IPS-18c (cell line): ENCODE measurements at regions not wholly inside any gene's neighbourhood (a gene's known extent, or its start where the extent isn't known, plus 50 kb on each side); places are given as distances from the start of the nearest gene placed in this dataset.
"Not testable (repeated sequence)": the region's sequence is repeated elsewhere in the genome, so short reads cannot be mapped to it uniquely, and the experiment has no call there.

Experiments
- H3K4me3 ChIP-seq: 2 replicates; pipeline ENCODE4 v1.7.0; 2013; ENCODE audit warnings: low read depth, mild to moderate bottlenecking, low read length, moderate library complexity; ENCODE audit not compliant: insufficient read depth
- H3K9me3 ChIP-seq: one replicate; pipeline ENCODE4 v1.6.1; 2013; ENCODE audit warnings: mild to moderate bottlenecking, low read length, moderate library complexity; ENCODE audit not compliant: control insufficient read depth, insufficient read depth

DNA sequence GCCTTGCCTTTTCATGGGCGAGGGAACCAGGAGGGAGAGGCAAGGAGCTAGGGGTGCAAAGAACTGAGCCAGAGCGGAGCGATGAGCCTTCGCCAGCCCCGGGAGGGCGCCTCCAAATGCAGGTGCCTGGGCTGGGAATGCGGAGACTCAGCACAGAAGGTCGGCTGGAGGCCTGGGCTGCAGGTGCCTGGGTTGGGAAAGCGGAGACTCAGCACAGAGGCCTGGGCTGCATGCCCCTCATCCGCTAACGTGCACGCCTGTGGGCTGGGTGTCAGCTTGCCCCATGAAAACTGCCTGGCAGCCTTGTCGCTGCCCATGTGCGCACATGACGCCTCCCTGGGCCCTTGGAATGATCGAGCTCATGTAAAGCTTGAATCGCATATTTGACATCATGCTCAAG lies 51.8 kb downstream of the POM121L12 start:
- H3K4me3 ChIP-seq = no peak overlapping the region
- no peaks in the 10 kb centered on the region for H3K9me3 ChIP-seq

DNA sequence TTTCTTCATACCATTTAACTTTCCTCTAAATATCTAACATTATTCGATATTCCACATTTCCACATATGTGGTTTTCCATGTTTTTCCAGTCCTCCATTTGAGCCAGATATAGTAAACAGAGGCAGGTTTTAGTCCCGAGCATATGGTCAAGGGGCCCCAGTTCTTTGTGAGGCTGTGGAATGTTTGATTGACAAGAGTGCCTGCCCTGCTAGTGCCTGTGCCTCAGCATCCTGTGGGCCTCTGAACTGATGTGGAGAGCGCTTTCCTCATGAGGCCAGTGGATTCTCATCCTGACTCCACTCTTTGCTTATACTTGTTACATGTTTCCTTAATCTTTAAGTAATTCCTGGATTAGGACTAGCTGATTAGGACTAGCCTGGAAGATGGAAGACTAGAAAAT lies 58.8 kb downstream of the POM121L12 start:
- H3K9me3 ChIP-seq = no peaks in the 10 kb centered on the region
- H3K4me3 ChIP-seq = no peak overlapping the region

DNA sequence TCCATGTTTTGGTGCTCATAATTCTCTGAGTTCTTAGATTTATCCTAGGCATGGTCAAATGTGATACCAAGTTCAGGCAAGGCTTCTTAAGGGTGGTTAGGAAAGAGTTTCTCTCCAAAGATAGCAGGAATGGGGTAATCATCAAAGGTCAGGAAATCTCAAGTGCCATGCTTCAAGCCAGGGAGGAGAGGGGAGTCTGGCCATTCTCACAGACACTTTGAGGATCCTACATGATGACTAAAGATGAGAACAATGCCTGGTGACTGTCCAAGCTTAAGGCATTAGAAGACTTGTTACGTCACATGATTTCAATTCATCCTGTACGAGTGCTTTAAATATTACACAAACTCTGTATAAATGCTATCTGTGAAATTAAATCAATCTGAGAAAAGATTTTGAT lies 59.4 kb downstream of the POM121L12 start:
- H3K9me3 ChIP-seq = no peaks in the 10 kb centered on the region

DNA sequence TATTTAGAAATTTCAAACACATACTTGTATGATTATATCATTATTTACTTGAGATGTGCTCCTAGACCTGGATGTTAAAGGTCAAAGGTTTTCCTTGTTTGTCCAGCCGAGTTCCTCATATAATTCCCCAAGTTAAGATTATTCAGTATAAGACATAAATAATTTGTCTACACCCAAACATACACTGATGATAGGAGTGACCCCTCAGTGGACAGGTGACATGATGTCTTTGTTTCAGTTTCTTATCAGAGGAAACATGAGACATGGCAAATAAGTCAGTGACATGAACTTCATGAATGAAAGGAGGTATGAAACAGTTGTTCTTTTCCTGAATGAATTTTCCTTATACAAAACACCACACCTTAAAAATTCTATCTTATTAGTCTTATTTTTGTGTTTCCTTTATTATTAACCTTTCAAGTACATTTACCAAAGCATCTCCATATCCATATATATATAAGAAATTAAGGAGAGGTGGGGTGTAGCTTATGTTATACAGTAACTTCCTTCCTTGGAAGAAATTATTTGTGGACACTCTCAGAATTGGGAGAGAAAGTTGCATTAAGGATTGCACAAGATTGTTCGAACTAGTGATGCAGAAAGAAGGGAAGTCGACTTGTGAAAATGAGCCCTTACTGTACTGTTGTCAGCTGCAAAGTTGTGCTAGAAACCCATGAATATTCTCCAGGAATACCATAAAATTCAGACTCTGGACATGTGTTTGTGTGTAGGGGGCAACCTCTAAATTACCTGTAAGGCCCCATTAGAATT lies 60.5 kb downstream of the POM121L12 start:
- H3K4me3 ChIP-seq = no peak overlapping the region
- H3K9me3 ChIP-seq = no peaks in the 10 kb centered on the region

More for the DNA sequence above, 59.4 kb downstream of the POM121L12 start:
- no peak overlapping the region for H3K4me3 ChIP-seq

GRCh38 chr7:53100091-53100490 lies 64.7 kb downstream of the POM121L12 start:
- Histone ChIP-seq H3K9me3 (no peaks in the 10 kb centered on the region), H3K4me3 (no peak overlapping the region)

DNA sequence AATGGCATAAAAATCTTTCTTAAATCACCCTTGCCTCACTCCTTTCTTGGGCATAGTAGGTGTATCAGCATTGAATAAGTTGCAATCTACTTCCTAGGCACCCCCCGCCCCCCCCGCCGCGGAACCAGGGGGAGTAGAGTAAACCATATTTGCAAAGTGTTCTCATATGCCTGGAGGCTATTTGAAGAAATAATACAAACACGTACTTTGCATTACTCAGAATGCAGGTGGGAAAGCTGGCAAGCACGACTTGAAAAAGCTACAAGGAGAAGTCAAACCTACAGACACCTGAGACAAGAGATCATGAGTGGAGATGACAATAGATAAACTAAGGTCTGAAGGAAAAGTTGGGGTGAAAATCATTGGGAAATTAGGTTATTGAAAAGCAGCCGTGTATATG lies 65.6 kb downstream of the POM121L12 start:
- no peak overlapping the region for H3K4me3 ChIP-seq
- H3K9me3 ChIP-seq = no peaks in the 10 kb centered on the region

GRCh38 chr7:53110425-53110824 lies 75.0 kb downstream of the POM121L12 start:
- H3K4me3 ChIP-seq = no peak overlapping the region
- no peaks in the 10 kb centered on the region for H3K9me3 ChIP-seq

DNA sequence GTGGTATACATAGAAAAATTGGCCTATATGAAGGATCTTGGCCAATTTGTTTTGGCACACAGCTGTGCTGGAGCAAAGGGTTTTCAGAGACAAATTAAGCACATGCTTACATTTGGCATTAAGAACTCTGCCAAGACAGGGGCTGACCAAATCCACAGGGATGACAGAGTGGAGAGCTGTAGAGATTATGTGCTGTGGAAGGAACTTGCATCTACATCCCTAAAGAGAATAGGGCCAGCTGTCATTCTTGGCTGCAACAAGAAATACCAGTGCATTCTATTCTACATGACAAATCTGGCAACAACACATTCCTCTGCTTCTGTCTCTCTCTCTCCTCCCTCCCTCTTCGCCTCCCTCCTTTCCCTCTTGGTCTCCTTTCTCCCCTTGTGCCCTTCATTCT lies 75.6 kb downstream of the POM121L12 start:
- Histone ChIP-seq H3K4me3 (no peak overlapping the region), H3K9me3 (no peaks in the 10 kb centered on the region)

DNA sequence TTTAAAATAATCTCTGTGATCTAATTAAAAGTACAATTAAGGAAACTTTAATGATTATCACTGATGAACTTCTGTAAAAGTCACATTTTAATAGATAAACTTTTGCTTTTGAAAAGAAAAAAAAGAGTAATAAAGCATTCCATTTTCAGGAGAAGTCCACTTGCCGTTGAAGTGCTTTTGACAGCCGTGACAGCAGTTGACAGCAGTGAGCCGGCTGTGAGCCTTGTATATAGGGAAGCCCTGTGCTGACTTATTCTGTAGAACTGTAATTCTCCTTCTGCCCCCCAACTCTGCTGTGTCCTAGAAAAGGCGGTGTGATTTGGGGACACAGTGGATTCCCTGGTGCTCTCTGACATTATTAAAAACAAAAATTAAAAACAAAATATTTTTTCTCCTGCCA lies 78.0 kb downstream of the POM121L12 start:
- H3K9me3 ChIP-seq = no peaks in the 10 kb centered on the region
- H3K4me3 ChIP-seq = no peak overlapping the region

GRCh38 chr7:53119514-53119941 lies 84.1 kb downstream of the POM121L12 start:
- no peaks in the 10 kb centered on the region for H3K9me3 ChIP-seq
- H3K4me3 ChIP-seq = no peak overlapping the region

DNA sequence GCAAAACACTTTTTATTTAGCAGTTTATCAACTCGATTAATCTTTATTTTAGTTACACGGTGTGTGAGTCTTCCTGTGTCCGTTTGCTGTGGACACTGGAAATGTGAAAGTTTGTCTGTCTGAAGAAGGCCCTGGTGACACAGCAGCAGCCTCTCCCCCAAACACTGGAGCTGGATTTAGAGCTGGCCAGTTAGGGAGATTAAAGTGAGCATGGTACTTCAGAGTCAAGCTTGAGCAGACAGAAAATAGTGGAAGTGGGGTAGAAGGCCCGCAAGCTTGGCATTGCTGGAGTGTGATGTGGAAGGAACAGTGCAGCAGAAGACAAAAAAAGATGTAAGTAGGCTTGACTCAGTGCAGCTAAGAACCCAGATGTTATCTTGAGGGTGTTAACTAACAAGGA lies 85.9 kb downstream of the POM121L12 start:
- Histone ChIP-seq H3K9me3 (no peaks in the 10 kb centered on the region), H3K4me3 (no peak overlapping the region)

DNA sequence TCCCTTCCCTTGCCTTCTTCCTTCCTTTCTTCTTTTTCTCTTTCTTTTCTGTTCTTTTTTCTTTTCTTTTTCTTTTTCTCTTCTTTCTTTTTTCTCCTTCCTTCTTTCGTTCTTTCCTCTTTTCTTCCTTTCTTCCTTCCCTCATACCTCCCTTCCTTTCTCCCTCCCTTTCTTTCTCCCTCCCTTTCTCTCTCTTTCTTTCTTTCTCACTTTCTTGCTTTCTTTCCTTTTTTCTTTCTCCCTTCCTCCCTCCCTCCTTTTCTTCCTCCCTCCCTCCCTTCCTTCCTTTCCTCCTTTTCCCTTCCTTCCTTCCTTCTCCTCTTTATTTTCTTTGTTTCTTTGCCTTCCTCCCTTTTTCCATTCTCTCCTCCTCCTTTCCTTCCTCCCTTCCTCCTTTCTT lies 96.3 kb downstream of the POM121L12 start:
- no peak overlapping the region for H3K4me3 ChIP-seq

GRCh38 chr7:53151496-53151895 lies 116.1 kb downstream of the POM121L12 start:
- Histone ChIP-seq H3K4me3 (no peak overlapping the region), H3K9me3 (peaks cover 3% of the 10 kb centered on the region)

More for the DNA sequence above, 96.3 kb downstream of the POM121L12 start:
- H3K9me3 ChIP-seq = no peaks in the 10 kb centered on the region

DNA sequence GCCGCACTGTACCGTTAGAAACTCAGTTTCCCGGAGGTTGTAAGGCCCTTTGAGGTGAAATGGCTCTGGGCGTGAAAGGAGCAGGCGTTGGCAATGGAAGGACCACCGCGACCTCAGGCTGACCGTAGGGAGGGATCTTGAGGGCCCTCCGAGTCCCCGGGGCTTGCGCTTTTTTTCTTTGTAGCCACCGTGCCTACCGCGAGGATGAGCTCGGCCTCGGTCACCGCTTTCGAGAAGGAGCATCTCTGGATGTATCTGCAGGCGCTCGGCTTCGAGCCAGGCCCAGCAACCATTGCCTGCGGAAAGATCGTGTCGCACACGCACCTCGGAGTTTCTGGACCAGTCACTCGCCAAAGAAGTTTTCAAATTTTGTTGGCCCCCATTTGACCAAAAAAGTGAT lies 151.8 kb downstream of the POM121L12 start:
- not testable (repeated sequence) for H3K4me3 ChIP-seq, H3K9me3 ChIP-seq

DNA sequence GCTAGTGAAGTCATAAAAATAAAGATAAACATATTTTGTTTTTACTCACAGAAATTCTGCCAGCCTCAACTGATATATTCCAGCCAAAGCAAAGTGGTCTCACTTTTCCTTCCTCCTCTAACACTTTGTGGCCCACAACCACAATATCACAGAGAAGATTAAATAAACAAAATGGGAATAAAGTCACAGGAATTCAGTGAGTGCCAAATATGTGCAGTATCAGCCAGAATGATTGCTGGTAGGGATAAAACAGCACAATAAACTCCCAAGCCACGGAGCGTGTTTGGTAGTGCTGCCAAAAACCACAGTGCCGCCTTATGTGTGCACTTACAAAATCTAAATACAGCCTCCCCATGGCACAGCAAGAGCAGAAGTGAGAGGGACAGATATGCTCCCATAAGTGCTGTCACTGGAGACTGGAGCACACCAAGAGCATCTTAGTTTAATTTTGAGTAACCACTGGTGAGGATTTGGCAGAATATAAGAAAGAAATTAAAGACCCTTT lies 155.8 kb downstream of the POM121L12 start:
- H3K9me3 ChIP-seq = no peaks in the 10 kb centered on the region
- H3K4me3 ChIP-seq = no peak overlapping the region

DNA sequence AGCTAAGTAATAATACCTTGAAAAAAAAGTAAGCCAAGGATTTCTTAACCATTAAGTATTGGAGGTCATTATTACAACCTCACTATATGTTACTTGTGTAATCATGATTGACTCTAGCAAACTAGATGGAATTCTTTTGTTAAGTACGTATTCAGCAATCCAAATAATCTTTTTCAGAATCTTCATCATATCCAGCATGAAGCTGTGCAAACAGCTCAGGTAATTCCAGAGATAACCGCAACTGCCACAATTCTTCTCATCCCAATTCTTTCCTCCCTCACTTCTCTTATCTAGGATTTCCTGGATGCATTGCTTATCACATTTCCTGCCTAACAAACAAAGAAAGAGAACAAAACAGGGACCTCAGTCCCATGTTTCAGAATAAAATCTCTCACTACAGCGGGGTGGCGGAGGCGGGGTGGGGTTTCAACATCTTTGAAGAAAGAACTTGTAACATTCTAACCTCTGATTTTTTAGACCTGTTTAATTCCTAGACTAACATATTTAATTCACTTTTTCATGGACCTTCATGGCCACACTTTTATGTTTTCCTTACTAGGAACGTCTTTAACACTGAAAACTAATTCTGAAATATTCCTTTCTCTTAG lies 156.5 kb downstream of the POM121L12 start:
- Histone ChIP-seq H3K9me3 (no peaks in the 10 kb centered on the region), H3K4me3 (no peak overlapping the region)

DNA sequence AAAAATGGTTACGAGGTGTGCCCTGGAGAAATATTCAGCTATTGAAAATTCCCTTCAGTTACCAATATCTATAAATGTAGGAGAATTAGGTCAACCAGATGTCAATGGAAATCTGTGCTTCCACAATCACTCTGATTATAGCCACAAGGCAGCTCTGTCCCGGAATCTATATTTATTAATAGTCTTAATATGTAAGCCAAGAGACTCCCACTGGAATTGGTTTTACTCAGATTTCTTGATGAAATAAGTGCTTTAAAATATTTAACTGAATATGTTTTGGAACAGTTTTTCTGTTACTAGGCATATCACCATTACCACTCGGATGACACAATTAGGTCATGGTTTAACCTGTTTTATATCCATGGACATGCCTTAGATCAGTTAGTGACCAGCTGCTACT lies 169.6 kb downstream of the POM121L12 start:
- no peaks in the 10 kb centered on the region for H3K9me3 ChIP-seq

DNA sequence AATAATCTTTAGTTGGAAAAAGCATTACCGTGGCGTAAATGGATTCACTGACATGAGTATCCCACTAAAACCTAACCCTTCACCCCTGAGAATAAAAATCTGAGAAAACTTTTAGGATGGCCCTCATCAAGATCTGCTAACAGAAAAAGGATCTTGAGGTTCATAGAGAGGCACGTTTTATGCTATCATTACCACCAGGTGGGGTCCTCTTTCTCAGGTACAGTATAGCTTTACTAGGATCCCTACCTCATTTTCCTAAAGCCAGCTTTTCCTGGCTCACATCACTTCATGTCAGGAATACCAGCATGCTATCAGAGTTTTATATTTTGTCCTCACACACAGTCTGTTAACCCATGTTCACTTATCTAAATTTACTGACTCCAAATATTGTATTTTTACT lies 173.7 kb downstream of the POM121L12 start:
- H3K4me3 ChIP-seq = no peak overlapping the region
- no peaks in the 10 kb centered on the region for H3K9me3 ChIP-seq

More for the DNA sequence above, 169.6 kb downstream of the POM121L12 start:
- no peak overlapping the region for H3K4me3 ChIP-seq
